B cell (primary cell): ENCODE measurements at regions not wholly inside any gene's neighbourhood (a gene's known extent, or its start where the extent isn't known, plus 50 kb on each side); places are given as distances from the start of the nearest gene placed in this dataset.

ENCODE experiments used
- ATAC-seq: fragments of 200-7000 bp; cut with Tn5 transposase; one replicate; pipeline ENCODE4 v1.10.0; 2021; ENCODE audit warnings: low read depth, mild to moderate bottlenecking, moderate number of reproducible peaks, moderate library complexity
- CTCF ChIA-PET: fragments of 350-600 bp; sonication (Branson Sonifier 250); formaldehyde crosslinking; loops from one replicate; lab custom pipeline; 2021; ENCODE audit warnings: antibody characterized with exemption, inconsistent platforms; lab: Charles Lee
- POLR2A ChIA-PET: fragments of 350-600 bp; sonication (Branson Sonifier 250); formaldehyde crosslinking; loops from one replicate; lab custom pipeline; 2021; ENCODE audit warnings: antibody characterized with exemption; lab: Charles Lee
- DNase-seq: peaks from one replicate; pipeline ENCODE4 v3.0.0; 2013
- H2AFZ ChIP-seq: 2 replicates; pipeline ENCODE4 v1.6.1; 2012; ENCODE audit warnings: mild to moderate bottlenecking, low read depth, low read length; ENCODE audit not compliant: insufficient read depth, poor library complexity, severe bottlenecking
- H3K27ac ChIP-seq, 2 donors: 1 replicate in 1 of 2; 2 replicates in 1 of 2; pipeline ENCODE4 v1.5.1; 2012 to 2013; ENCODE audit warnings: low read length in 2 of 2, mild to moderate bottlenecking in 2 of 2, moderate library complexity in 1 of 2
- H3K27me3 ChIP-seq, 4 experiments: fragments of 200-600 bp in 1 of 4; sonication (generic) in 1 of 4; replicated peaks in 1 of 4; 1 replicate in 2 of 4; 2 replicates in 2 of 4; pipeline versions ENCODE4 v1.6.1 to v1.7.0; 2013 to 2016; ENCODE audit warnings: low read length in 3 of 4, mild to moderate bottlenecking in 2 of 4, mixed read lengths in 1 of 4, moderate library complexity in 1 of 4; ENCODE audit not compliant: insufficient read depth in 4 of 4, control insufficient read depth in 3 of 4; ENCODE audit errors: control extremely low read depth in 1 of 4
- H3K36me3 ChIP-seq, 2 experiments: replicated peaks in 1 of 2; 1 replicate in 1 of 2; 2 replicates in 1 of 2; pipeline versions ENCODE4 v1.6.1 to v1.7.1; 2013; ENCODE audit warnings: low read length in 1 of 2; ENCODE audit not compliant: insufficient read depth in 2 of 2, control insufficient read depth in 1 of 2; ENCODE audit errors: control extremely low read depth in 1 of 2, extremely low read depth in 1 of 2
- H3K4me1 ChIP-seq, 2 donors: fragments of 200-600 bp in 1 of 2; sonication (generic) in 1 of 2; 1 replicate in 1 of 2; 2 replicates in 1 of 2; pipeline versions ENCODE4 v1.5.1 to v1.6.1; 2013 to 2017; ENCODE audit warnings: low read length in 2 of 2; ENCODE audit not compliant: control insufficient read depth in 2 of 2, insufficient read depth in 2 of 2
- H3K4me2 ChIP-seq: replicated peaks from 2 replicates; pipeline ENCODE3; 2012; ENCODE audit warnings: mild to moderate bottlenecking, low read depth, low read length; ENCODE audit not compliant: poor library complexity, severe bottlenecking
- H3K4me3 ChIP-seq, 5 experiments: fragments of 200-600 bp in 1 of 5; sonication (generic) in 1 of 5; 1 replicate in 3 of 5; 2 replicates in 2 of 5; pipeline versions ENCODE4 v1.5.1 to v1.7.0; 2011 to 2016; ENCODE audit warnings: low read length in 4 of 5, mild to moderate bottlenecking in 4 of 5, low read depth in 2 of 5, control low read depth in 1 of 5, moderate library complexity in 1 of 5; ENCODE audit not compliant: insufficient read depth in 1 of 5; ENCODE audit errors: control extremely low read depth in 1 of 5, extremely low read depth in 1 of 5
- H3K79me2 ChIP-seq: fragments of 200-600 bp; sonication (generic); one replicate; pipeline ENCODE4 v1.6.0; 2016; ENCODE audit warnings: low read length; ENCODE audit not compliant: control insufficient read depth, insufficient read depth
- H3K9ac ChIP-seq: fragments of 200-600 bp; sonication (generic); 2 replicates; pipeline ENCODE4 v1.6.1; 2017; ENCODE audit warnings: mild to moderate bottlenecking, low read length, moderate library complexity
- H3K9me3 ChIP-seq, 3 donors: one replicate each; pipeline versions ENCODE4 v1.6.1 to v1.7.1; 2013; ENCODE audit warnings: low read length in 2 of 3; ENCODE audit not compliant: control insufficient read depth in 2 of 3, insufficient read depth in 1 of 3; ENCODE audit errors: control extremely low read depth in 1 of 3
- H4K20me1 ChIP-seq: 2 replicates; pipeline ENCODE4 v1.6.0; 2012; ENCODE audit warnings: mild to moderate bottlenecking, low read length; ENCODE audit not compliant: insufficient read depth, control insufficient read depth, poor library complexity, severe bottlenecking
- H3K27ac Mint-ChIP-seq: one replicate; pipeline ENCODE4 v1.8.0; 2021; ENCODE audit warnings: mixed read lengths
- H3K27me3 Mint-ChIP-seq: one replicate; pipeline ENCODE4 v1.8.0; 2021; ENCODE audit warnings: mixed read lengths
- H3K4me1 Mint-ChIP-seq: one replicate; pipeline ENCODE4 v1.8.0; 2021; ENCODE audit warnings: mixed read lengths
- H3K4me3 Mint-ChIP-seq: one replicate; pipeline ENCODE4 v1.8.0; 2021; ENCODE audit warnings: mixed read lengths
- H3K9me3 Mint-ChIP-seq: one replicate; pipeline ENCODE4 v1.8.0; 2022; ENCODE audit warnings: mixed read lengths; ENCODE audit not compliant: insufficient read depth
- CTCF ChIP-seq: fragments of 200-600 bp; IDR thresholded peaks from one replicate; pipeline ENCODE4 v1.8.0; 2022; ENCODE audit warnings: antibody characterized with exemption, mild to moderate bottlenecking
- EZH2 ChIP-seq: IDR thresholded peaks from 2 replicates; pipeline ENCODE4 v1.6.1; 2012; ENCODE audit warnings: borderline replicate concordance, low read depth, mild to moderate bottlenecking, moderate library complexity, low read length; ENCODE audit not compliant: insufficient read depth, poor library complexity, severe bottlenecking
- WGBS: methylation state at CpG from one replicate; pipeline ENCODE4 v1.1.5; 2013; ENCODE audit warnings: missing lambda C conversion rate; ENCODE audit not compliant: insufficient coverage; 5-methylcytosine and 5-hydroxymethylcytosine counted together
- intact Hi-C: fragments of 100-400 bp; cut with micrococcal nuclease; formaldehyde crosslinking; loops from one replicate; pipeline ENCODE4 v1.10.0; 2022

GRCh38 chr13:68185444-68186141, 955.5 kb upstream of the PCDH9 start:
- H3K4me2 ChIP-seq: no peak overlapping the region

GRCh38 chr13:68176475-68176874, 946.3 kb upstream of the PCDH9 start:
- no peak overlapping the region for H3K27ac Mint-ChIP-seq
- H3K9ac ChIP-seq: no peak overlapping the region
- no peaks in the 10 kb centered on the region for H3K27me3 Mint-ChIP-seq
- H3K9me3 ChIP-seq: peaks cover 0 to 5% (median 0%) of the 10 kb centered on the region in 3 donors
- H2AFZ ChIP-seq: no peak overlapping the region
- no peak for DNase-seq
- H3K4me3 ChIP-seq: no peak overlapping the region
- TF ChIP-seq EZH2 (no peak), CTCF (no peak)
- no peak for ATAC-seq
- ChIA-PET CTCF (no interaction called here), POLR2A (no interaction called here)
- peaks cover under 1% of the 10 kb centered on the region for H3K9me3 Mint-ChIP-seq
- no peaks in the 10 kb centered on the region for H3K4me1 Mint-ChIP-seq
- no peaks in the 10 kb centered on the region for H3K27me3 ChIP-seq
- H3K4me3 Mint-ChIP-seq: no peak overlapping the region
- H4K20me1 ChIP-seq: no peaks in the 10 kb centered on the region
- no peak overlapping the region for H3K4me2 ChIP-seq
- H3K79me2 ChIP-seq: no peaks in the 10 kb centered on the region
- H3K4me1 ChIP-seq: no peaks in the 10 kb centered on the region
- H3K36me3 ChIP-seq: no peaks in the 10 kb centered on the region
- no peak overlapping the region for H3K27ac ChIP-seq
- intact Hi-C loops: no loop called here
- no CpG with 5 or more reads among the region's 2 CpGs for WGBS

More at GRCh38 chr13:68185444-68186141, 955.5 kb upstream of the PCDH9 start:
- CTCF ChIA-PET: no interaction called here
- POLR2A ChIA-PET: no interaction called here
- Histone ChIP-seq H3K79me2 (no peaks in the 10 kb centered on the region), H3K4me1 (no peaks in the 10 kb centered on the region), H3K9ac (no peak overlapping the region), H3K36me3 (no peaks in the 10 kb centered on the region), H3K27me3 (no peaks in the 10 kb centered on the region), H3K4me3 (no peak overlapping the region), H3K27ac (no peak overlapping the region), H2AFZ (no peak overlapping the region), H4K20me1 (no peaks in the 10 kb centered on the region), H3K9me3 (peaks cover 0 to 3% (median 0%) of the 10 kb centered on the region in 3 donors)
- WGBS: no CpG with 5 or more reads among the region's 3 CpGs
- DNase-seq (no peak), ATAC-seq (no peak)
- Mint-ChIP-seq H3K27me3 (no peaks in the 10 kb centered on the region), H3K27ac (no peak overlapping the region), H3K4me1 (no peaks in the 10 kb centered on the region), H3K4me3 (no peak overlapping the region), H3K9me3 (peaks cover 2% of the 10 kb centered on the region)
- TF ChIP-seq CTCF: no peak
- TF ChIP-seq EZH2: no peak
- intact Hi-C loops: no loop called here
